ENCODE measurements at regions not wholly inside any gene's neighbourhood (a gene's known extent, or its start where the extent isn't known, plus 50 kb on each side); places are given as distances from the start of the nearest gene placed in this dataset.
"Not testable (repeated sequence)": the region's sequence is repeated elsewhere in the genome, so short reads cannot be mapped to it uniquely, and the experiment has no call there.

- TF ChIP-seq, protein P1, sequence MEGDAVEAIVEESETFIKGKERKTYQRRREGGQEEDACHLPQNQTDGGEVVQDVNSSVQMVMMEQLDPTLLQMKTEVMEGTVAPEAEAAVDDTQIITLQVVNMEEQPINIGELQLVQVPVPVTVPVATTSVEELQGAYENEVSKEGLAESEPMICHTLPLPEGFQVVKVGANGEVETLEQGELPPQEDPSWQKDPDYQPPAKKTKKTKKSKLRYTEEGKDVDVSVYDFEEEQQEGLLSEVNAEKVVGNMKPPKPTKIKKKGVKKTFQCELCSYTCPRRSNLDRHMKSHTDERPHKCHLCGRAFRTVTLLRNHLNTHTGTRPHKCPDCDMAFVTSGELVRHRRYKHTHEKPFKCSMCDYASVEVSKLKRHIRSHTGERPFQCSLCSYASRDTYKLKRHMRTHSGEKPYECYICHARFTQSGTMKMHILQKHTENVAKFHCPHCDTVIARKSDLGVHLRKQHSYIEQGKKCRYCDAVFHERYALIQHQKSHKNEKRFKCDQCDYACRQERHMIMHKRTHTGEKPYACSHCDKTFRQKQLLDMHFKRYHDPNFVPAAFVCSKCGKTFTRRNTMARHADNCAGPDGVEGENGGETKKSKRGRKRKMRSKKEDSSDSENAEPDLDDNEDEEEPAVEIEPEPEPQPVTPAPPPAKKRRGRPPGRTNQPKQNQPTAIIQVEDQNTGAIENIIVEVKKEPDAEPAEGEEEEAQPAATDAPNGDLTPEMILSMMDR (optimal IDR thresholded peaks at IDR 0.05 in 1 of 3, IDR thresholded peaks at IDR 0.05 in 1 of 3, conservative IDR thresholded peaks at IDR 0.05 in 1 of 3; ENCODE audit: extremely low read depth in 1 of 3, insufficient read depth in 2 of 3, low read length in 3 of 3), result not testable (repeated sequence)
- TF ChIP-seq EZH2 (IDR thresholded peaks at IDR 0.05; ENCODE audit: low read length), result not testable (repeated sequence)
Measured at GRCh38 chr7:149554821-149555220, 57.2 kb upstream of the ZNF746 start.
